SJCRH30 (cell line): ENCODE measurements at regions not wholly inside any gene's neighbourhood (a gene's known extent, or its start where the extent isn't known, plus 50 kb on each side); places are given as distances from the start of the nearest gene placed in this dataset.
"Not testable (repeated sequence)": the region's sequence is repeated elsewhere in the genome, so short reads cannot be mapped to it uniquely, and the experiment has no call there.

Source experiments
- DNase-seq, 2 experiments: peaks; one replicate each; pipeline ENCODE4 v3.0.0-alpha.2; 2015 to 2020
- H3K27ac ChIP-seq: fragments of 250-450 bp; sonication (Bioruptor Pico); 2 replicates; pipeline ENCODE4 v1.5.1; 2020; ENCODE audit warnings: mild to moderate bottlenecking, moderate library complexity
- H3K27me3 ChIP-seq: fragments of 250-450 bp; sonication (Bioruptor Pico); 2 replicates; pipeline ENCODE4 v1.5.1; 2020; ENCODE audit warnings: mild to moderate bottlenecking, moderate library complexity
- H3K36me3 ChIP-seq: fragments of 250-450 bp; sonication (Bioruptor Pico); 2 replicates; pipeline ENCODE4 v1.5.1; 2020; ENCODE audit warnings: mild to moderate bottlenecking, moderate library complexity
- H3K4me1 ChIP-seq: fragments of 250-450 bp; sonication (Bioruptor Pico); 2 replicates; pipeline ENCODE4 v1.5.1; 2020; ENCODE audit warnings: mild to moderate bottlenecking, moderate library complexity
- H3K4me3 ChIP-seq: fragments of 250-450 bp; sonication (Bioruptor Pico); 2 replicates; pipeline ENCODE4 v1.5.1; 2020; ENCODE audit warnings: mild to moderate bottlenecking, moderate library complexity
- H3K9me3 ChIP-seq: fragments of 250-450 bp; sonication (Bioruptor Pico); replicated peaks from 2 replicates; pipeline ENCODE4 v1.5.1; 2020; ENCODE audit warnings: mild to moderate bottlenecking, moderate library complexity

GRCh38 chr13:96934889-96935489, 59.3 kb downstream of the OXGR1 start:
- Histone ChIP-seq H3K4me3 (no peak overlapping the region), H3K27ac (no peak overlapping the region), H3K9me3 (no peaks in the 10 kb centered on the region), H3K27me3 (no peaks in the 10 kb centered on the region; the same call in 1 of the 2 replicates), H3K4me1 (no peaks in the 10 kb centered on the region), H3K36me3 (no peaks in the 10 kb centered on the region)
- DNase-seq = no peak

- Histone ChIP-seq H3K4me1 (no peaks in the 10 kb centered on the region), H3K36me3 (no peaks in the 10 kb centered on the region), H3K4me3 (no peak overlapping the region), H3K27ac (no peak overlapping the region), H3K27me3 (no peaks in the 10 kb centered on the region), H3K9me3 (no peaks in the 10 kb centered on the region)
- DNase-seq = no peak
Observed at GRCh38 chr13:96925916-96926628, 68.2 kb downstream of the OXGR1 start.

- Histone ChIP-seq H3K4me3 (no peak overlapping the region), H3K9me3 (no peaks in the 10 kb centered on the region), H3K36me3 (no peaks in the 10 kb centered on the region)
Observed at GRCh38 chr13:96925477-96925876, 68.8 kb downstream of the OXGR1 start.

GRCh38 chr13:96918861-96919631, 75.2 kb downstream of the OXGR1 start:
- not testable (repeated sequence) for H3K4me3 ChIP-seq, H3K4me1 ChIP-seq, H3K36me3 ChIP-seq, H3K27me3 ChIP-seq, H3K9me3 ChIP-seq, DNase-seq, H3K27ac ChIP-seq

More at GRCh38 chr13:96925477-96925876, 68.8 kb downstream of the OXGR1 start:
- Histone ChIP-seq H3K4me1 (no peaks in the 10 kb centered on the region), H3K27ac (no peak overlapping the region), H3K27me3 (no peaks in the 10 kb centered on the region)
- DNase-seq = no peak

GRCh38 chr13:96904232-96904631, 90.0 kb downstream of the OXGR1 start:
- no peaks in the 10 kb centered on the region for H3K27me3 ChIP-seq
- no peaks in the 10 kb centered on the region for H3K9me3 ChIP-seq
- no peak for DNase-seq

GRCh38 chr13:96903085-96903484, 91.2 kb downstream of the OXGR1 start:
- Histone ChIP-seq H3K4me3 (no peak overlapping the region), H3K36me3 (no peaks in the 10 kb centered on the region), H3K4me1 (peaks cover 7% of the 10 kb centered on the region), H3K9me3 (no peaks in the 10 kb centered on the region), H3K27ac (no peak overlapping the region), H3K27me3 (no peaks in the 10 kb centered on the region)
- no peak for DNase-seq

More at GRCh38 chr13:96904232-96904631, 90.0 kb downstream of the OXGR1 start:
- no peaks in the 10 kb centered on the region for H3K4me1 ChIP-seq
- H3K4me3 ChIP-seq = no peak overlapping the region
- H3K27ac ChIP-seq = no peak overlapping the region
- no peaks in the 10 kb centered on the region for H3K36me3 ChIP-seq

GRCh38 chr13:96900986-96901385, 93.3 kb downstream of the OXGR1 start:
- Histone ChIP-seq H3K4me3 (no peak overlapping the region), H3K4me1 (peaks cover 12% of the 10 kb centered on the region), H3K27me3 (no peaks in the 10 kb centered on the region), H3K36me3 (no peaks in the 10 kb centered on the region), H3K27ac (no peak overlapping the region), H3K9me3 (no peaks in the 10 kb centered on the region)
- no peak for DNase-seq

- no peaks in the 10 kb centered on the region for H3K36me3 ChIP-seq
- no peak overlapping the region for H3K4me3 ChIP-seq
- no peaks in the 10 kb centered on the region for H3K27me3 ChIP-seq
- DNase-seq = no peak
- H3K27ac ChIP-seq = no peak overlapping the region
- peaks cover 12% of the 10 kb centered on the region for H3K4me1 ChIP-seq
- no peaks in the 10 kb centered on the region for H3K9me3 ChIP-seq
Observed at GRCh38 chr13:96899946-96900345, 94.3 kb downstream of the OXGR1 start.

- Histone ChIP-seq H3K27ac (peak overlapping the region; percentile 81), H3K9me3 (no peaks in the 10 kb centered on the region), H3K27me3 (no peaks in the 10 kb centered on the region), H3K4me1 (peaks cover 12% of the 10 kb centered on the region), H3K36me3 (no peaks in the 10 kb centered on the region), H3K4me3 (no peak overlapping the region)
- peak in 1 of 2 experiments; percentile 18 for DNase-seq
Observed at GRCh38 chr13:96898646-96899254, 95.5 kb downstream of the OXGR1 start.

- peak in 1 of 2 experiments; percentile 26 for DNase-seq
Observed at GRCh38 chr13:96898212-96898611, 96.1 kb downstream of the OXGR1 start.

More at GRCh38 chr13:96898212-96898611, 96.1 kb downstream of the OXGR1 start:
- Histone ChIP-seq H3K27ac (peak overlapping the region; percentile 81), H3K4me1 (peaks cover 14% of the 10 kb centered on the region), H3K4me3 (no peak overlapping the region), H3K9me3 (no peaks in the 10 kb centered on the region), H3K36me3 (no peaks in the 10 kb centered on the region), H3K27me3 (no peaks in the 10 kb centered on the region)
